ENCODE measurements at regions not wholly inside any gene's neighbourhood (a gene's known extent, or its start where the extent isn't known, plus 50 kb on each side); places are given as distances from the start of the nearest gene placed in this dataset.
"Not testable (repeated sequence)": the region's sequence is repeated elsewhere in the genome, so short reads cannot be mapped to it uniquely, and the experiment has no call there.

DNA sequence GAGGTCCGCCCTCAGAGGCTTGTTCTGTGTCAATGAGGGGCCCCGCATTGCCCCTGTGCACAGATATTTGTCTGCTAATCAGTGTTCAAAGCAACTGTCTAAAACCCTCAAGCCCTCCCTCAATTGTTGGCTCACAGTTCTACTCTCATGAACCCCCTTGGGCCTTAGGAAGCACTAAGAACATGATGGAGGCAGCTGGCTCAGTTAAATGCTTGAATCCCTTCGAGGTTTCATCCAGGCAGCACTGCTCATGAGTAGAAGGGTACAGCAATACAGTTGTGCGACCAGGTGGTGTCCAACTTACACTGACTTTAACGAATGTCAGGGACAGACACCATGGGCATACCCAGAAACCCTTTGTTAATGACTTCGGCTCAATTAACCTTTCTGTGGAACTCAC, 89.2 kb upstream of the WSCD1 start:
- H3K4me3 ChIP-seq (replicated peaks; ENCODE audit: insufficient read depth, low read length): no peak overlapping the region
- TF ChIP-seq POLR2AphosphoS5 (IDR thresholded peaks at IDR 0.05; ENCODE audit: low read depth): no peak
- no peak for TF ChIP-seq CTCF (IDR thresholded peaks at IDR 0.05; ENCODE audit: insufficient read depth, low read length)
- TF ChIP-seq, protein P1, sequence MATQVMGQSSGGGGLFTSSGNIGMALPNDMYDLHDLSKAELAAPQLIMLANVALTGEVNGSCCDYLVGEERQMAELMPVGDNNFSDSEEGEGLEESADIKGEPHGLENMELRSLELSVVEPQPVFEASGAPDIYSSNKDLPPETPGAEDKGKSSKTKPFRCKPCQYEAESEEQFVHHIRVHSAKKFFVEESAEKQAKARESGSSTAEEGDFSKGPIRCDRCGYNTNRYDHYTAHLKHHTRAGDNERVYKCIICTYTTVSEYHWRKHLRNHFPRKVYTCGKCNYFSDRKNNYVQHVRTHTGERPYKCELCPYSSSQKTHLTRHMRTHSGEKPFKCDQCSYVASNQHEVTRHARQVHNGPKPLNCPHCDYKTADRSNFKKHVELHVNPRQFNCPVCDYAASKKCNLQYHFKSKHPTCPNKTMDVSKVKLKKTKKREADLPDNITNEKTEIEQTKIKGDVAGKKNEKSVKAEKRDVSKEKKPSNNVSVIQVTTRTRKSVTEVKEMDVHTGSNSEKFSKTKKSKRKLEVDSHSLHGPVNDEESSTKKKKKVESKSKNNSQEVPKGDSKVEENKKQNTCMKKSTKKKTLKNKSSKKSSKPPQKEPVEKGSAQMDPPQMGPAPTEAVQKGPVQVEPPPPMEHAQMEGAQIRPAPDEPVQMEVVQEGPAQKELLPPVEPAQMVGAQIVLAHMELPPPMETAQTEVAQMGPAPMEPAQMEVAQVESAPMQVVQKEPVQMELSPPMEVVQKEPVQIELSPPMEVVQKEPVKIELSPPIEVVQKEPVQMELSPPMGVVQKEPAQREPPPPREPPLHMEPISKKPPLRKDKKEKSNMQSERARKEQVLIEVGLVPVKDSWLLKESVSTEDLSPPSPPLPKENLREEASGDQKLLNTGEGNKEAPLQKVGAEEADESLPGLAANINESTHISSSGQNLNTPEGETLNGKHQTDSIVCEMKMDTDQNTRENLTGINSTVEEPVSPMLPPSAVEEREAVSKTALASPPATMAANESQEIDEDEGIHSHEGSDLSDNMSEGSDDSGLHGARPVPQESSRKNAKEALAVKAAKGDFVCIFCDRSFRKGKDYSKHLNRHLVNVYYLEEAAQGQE (IDR thresholded peaks at IDR 0.05; ENCODE audit: insufficient replicate concordance, low read depth): no peak
- TF ChIP-seq SPI1 (IDR thresholded peaks at IDR 0.05; ENCODE audit: borderline replicate concordance, low read depth): no peak
- TF ChIP-seq GABPA (IDR thresholded peaks at IDR 0.05; ENCODE audit: low read depth): no peak
- no peaks in the 10 kb centered on the region for H3K27me3 ChIP-seq (ENCODE audit: insufficient read depth, poor library complexity, severe bottlenecking)
- no peak for DNase-seq (ENCODE audit: low read depth in 1 of 2, low spot score in 1 of 2)
- H3K27ac ChIP-seq (replicated peaks): no peak overlapping the region

GRCh38 chr17:5986644-5987043, 83.5 kb upstream of the WSCD1 start:
- TF ChIP-seq GABPA (IDR thresholded peaks at IDR 0.05; ENCODE audit: low read depth): no peak
- TF ChIP-seq, protein P1 (IDR thresholded peaks at IDR 0.05; ENCODE audit: insufficient replicate concordance, low read depth): no peak
- TF ChIP-seq POLR2AphosphoS5 (IDR thresholded peaks at IDR 0.05; ENCODE audit: low read depth): no peak
- no peak for TF ChIP-seq CTCF (IDR thresholded peaks at IDR 0.05; ENCODE audit: insufficient read depth, low read length)
- TF ChIP-seq SPI1 (IDR thresholded peaks at IDR 0.05; ENCODE audit: borderline replicate concordance, low read depth): no peak
- Histone ChIP-seq H3K27me3 (ENCODE audit: insufficient read depth, poor library complexity, severe bottlenecking) (no peaks in the 10 kb centered on the region), H3K27ac (replicated peaks) (no peak overlapping the region), H3K4me3 (replicated peaks; ENCODE audit: insufficient read depth, low read length) (no peak overlapping the region)
- no peak for DNase-seq (ENCODE audit: low read depth in 1 of 2, low spot score in 1 of 2)

- no peaks in the 10 kb centered on the region for H3K27me3 ChIP-seq (ENCODE audit: insufficient read depth, poor library complexity, severe bottlenecking)
- DNase-seq (ENCODE audit: low read depth in 1 of 2, low spot score in 1 of 2): no peak
- TF ChIP-seq GABPA (IDR thresholded peaks at IDR 0.05; ENCODE audit: low read depth) (no peak), SPI1 (IDR thresholded peaks at IDR 0.05; ENCODE audit: borderline replicate concordance, low read depth) (no peak), CTCF (IDR thresholded peaks at IDR 0.05; ENCODE audit: insufficient read depth, low read length) (no peak), POLR2AphosphoS5 (IDR thresholded peaks at IDR 0.05; ENCODE audit: low read depth) (no peak)
- TF ChIP-seq, protein P1 (IDR thresholded peaks at IDR 0.05; ENCODE audit: insufficient replicate concordance, low read depth): no peak
These were observed 69.8 kb upstream of the WSCD1 start for GRCh38 chr17:6000426-6000825.

DNA sequence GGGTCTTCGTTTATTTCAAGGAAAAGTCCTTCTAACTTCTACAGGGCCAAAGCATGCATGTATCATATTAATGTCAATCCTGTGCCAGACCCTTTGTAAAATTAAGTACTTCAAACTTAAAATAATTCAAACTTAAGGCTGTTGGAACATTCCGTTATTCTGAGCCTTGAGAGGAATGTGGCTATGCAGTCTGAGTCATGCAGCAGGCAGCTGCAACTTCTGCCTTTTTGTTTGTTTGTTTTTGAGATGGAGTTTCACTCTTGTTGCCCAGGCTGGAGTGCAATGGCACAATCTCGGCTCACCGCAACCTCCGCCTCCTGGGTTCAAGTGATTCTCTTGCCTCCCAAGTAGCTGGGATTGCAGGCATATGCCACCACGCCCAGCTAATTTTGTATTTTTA, 67.0 kb upstream of the WSCD1 start:
- H3K27ac ChIP-seq (replicated peaks); H3K4me3 ChIP-seq (replicated peaks; ENCODE audit: insufficient read depth, low read length); DNase-seq (ENCODE audit: low read depth in 1 of 2, low spot score in 1 of 2); H3K27me3 ChIP-seq (ENCODE audit: insufficient read depth, poor library complexity, severe bottlenecking): not testable (repeated sequence)

More at GRCh38 chr17:6000426-6000825, 69.8 kb upstream of the WSCD1 start:
- no peak overlapping the region for H3K4me3 ChIP-seq (replicated peaks; ENCODE audit: insufficient read depth, low read length)
- H3K27ac ChIP-seq (replicated peaks): no peak overlapping the region

Data from HL-60 (cell line).